ENCODE measurements at regions not wholly inside any gene's neighbourhood (a gene's known extent, or its start where the extent isn't known, plus 50 kb on each side); places are given as distances from the start of the nearest gene placed in this dataset.
A peak's percentile ranks its signal among the peaks of the same experiment; 100 is the strongest.

DNA sequence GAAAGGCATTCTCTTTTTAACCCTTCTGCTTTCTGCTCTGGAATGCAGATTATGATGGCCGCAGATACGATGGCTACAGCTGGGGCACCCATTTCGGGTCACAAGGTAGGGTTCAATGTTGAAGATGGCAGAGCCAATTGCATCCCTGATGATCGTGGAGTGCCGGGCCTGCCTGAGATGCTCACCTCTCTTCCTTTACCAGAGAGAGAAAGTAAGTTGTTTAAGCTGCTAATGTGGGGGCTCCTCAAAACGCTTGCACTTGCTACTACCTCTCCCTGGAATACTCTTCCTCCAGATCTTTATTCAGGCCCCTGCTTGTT is 50.8 kb upstream of the PRDM11 start:
- Mint-ChIP-seq H3K36me3 (no peaks in the 10 kb centered on the region), H3K4me3 (no peak overlapping the region), H3K27me3 (peaks cover 19% of the 10 kb centered on the region), H3K27ac (no peak overlapping the region), H3K4me1 (ENCODE audit: low read depth) (peaks cover 13% of the 10 kb centered on the region), H3K9me3 (no peaks in the 10 kb centered on the region)
- CTCF ChIA-PET = interaction anchor here (0.7 to 22.0 kb wide), 4 partner anchors 8 to 158 kb away, joined by 3 to 1143 read pairs (median 15); no protein-coding TSS in a partner anchor
- POLR2A ChIA-PET = no interaction called here
- intact Hi-C loops (cut with micrococcal nuclease) = no loop called here
- DNase-seq = peak; percentile 6

DNA sequence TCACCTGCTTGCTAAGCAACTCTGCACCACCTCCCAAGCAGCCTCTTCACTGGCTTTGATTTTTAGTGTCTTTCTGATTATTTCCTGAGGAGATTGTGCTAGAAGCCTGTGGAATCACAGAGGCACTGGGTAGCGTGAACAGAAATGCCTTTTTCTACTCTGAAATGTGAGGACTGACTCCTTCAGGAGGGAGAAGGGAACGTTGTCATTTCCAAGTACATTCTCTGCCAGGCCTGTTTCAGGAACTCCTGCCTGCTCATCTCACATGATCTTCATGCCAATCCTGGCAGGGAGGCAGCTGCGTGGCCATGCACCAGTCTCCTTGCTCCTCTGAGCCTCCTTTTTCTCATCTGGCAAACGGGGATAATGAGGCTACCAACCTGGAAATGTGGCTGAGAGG is 49.8 kb upstream of the PRDM11 start:
- ChIA-PET CTCF (interaction anchor here (1.4 to 22.0 kb wide), 2 partner anchors 14 to 159 kb away, joined by 3 to 1143 read pairs; no protein-coding TSS in a partner anchor), POLR2A (no interaction called here)
- no peaks in the 10 kb centered on the region for H3K9me3 Mint-ChIP-seq
- DNase-seq = peak; percentile 3
- intact Hi-C loops (cut with micrococcal nuclease) = no loop called here
- H3K4me3 Mint-ChIP-seq = no peak overlapping the region
- no peaks in the 10 kb centered on the region for H3K36me3 Mint-ChIP-seq
- peaks cover 11% of the 10 kb centered on the region for H3K4me1 Mint-ChIP-seq (ENCODE audit: low read depth)
- peaks cover 19% of the 10 kb centered on the region for H3K27me3 Mint-ChIP-seq
- no peak overlapping the region for H3K27ac Mint-ChIP-seq

All from activated CD4-positive, alpha-beta memory T cell treated with anti-CD3 and anti-CD28 coated beads for 36 hours (primary cell).